ENCODE measurements at regions not wholly inside any gene's neighbourhood (a gene's known extent, or its start where the extent isn't known, plus 50 kb on each side); places are given as distances from the start of the nearest gene placed in this dataset.

DNA sequence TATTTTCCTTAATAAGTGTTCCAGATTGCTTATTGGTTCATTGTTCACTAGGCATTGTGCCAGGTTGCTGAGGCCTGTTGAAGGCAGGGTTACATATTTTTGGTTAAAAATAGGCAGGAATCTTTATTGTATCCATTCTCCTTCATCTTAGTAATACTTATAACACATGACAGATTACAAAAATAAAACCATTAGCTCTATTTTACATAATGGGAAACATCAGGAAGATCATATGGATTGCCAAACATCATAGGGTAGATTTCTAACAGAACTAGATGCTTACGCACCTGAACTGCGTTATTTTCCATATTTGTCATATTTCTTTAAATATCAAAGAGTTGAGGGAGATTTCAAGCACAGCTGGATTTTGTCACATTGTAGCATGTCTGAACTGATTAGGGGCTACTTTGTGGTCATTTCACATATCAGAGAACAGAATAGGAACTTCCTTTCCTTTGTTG lies 462.9 kb upstream of the SGO1 start:
- Histone ChIP-seq H4K20me1 (ENCODE audit: insufficient read depth) (no peaks in the 10 kb centered on the region), H3K27me3 (ENCODE audit: insufficient read depth, low read length) (no peaks in the 10 kb centered on the region), H3K9ac (ENCODE audit: low read length) (no peak overlapping the region), H3K4me3 (replicated peaks in 1 of 2; ENCODE audit: low read depth in 1 of 2, low read length in 2 of 2) (no peak overlapping the region), H3K36me3 (ENCODE audit: control insufficient read depth in 1 of 2, insufficient read depth in 2 of 2, low read length in 2 of 2) (no peaks in the 10 kb centered on the region), H2AFZ (ENCODE audit: low read depth, low read length, poor library complexity, severe bottlenecking) (no peak overlapping the region), H3K9me2 (ENCODE audit: insufficient read depth) (no peaks in the 10 kb centered on the region), H3K79me2 (ENCODE audit: insufficient read depth, low read length) (no peaks in the 10 kb centered on the region), H3K9me3 (ENCODE audit: control insufficient read depth in 1 of 2, insufficient read depth in 1 of 2, low read depth in 1 of 2, low read length in 2 of 2) (peaks cover 7 to 22% of the 10 kb centered on the region in 2 experiments; a peak in 2 of 4 replicates), H3K4me1 (ENCODE audit: control insufficient read depth in 1 of 2, insufficient read depth in 2 of 2, low read length in 2 of 2) (no peaks in the 10 kb centered on the region), H3K27ac (ENCODE audit: low read depth, low read length) (no peak overlapping the region), H3K4me2 (ENCODE audit: low read length) (no peak overlapping the region)
- POLR2A ChIA-PET = no interaction called here
- RAD21 ChIA-PET (ENCODE audit: low non-redundant PET in 1 of 2, low total read pairs in 2 of 2, uncharacterized antibody in 2 of 2, unreplicated experiment in 2 of 2) = no interaction called here
- ATAC-seq (no peak), DNase-seq (ENCODE audit: low read depth, low spot score) (no peak)
- TF ChIP-seq EGR1 (IDR thresholded peaks at IDR 0.05; ENCODE audit: low read depth) (no peak), SRF (IDR thresholded peaks at IDR 0.05; ENCODE audit: low read depth) (no peak), FOSL1 (IDR thresholded peaks at IDR 0.05; ENCODE audit: low read depth) (no peak), EZH2phosphoT487 (IDR thresholded peaks at IDR 0.05; ENCODE audit: borderline replicate concordance) (no peak), RAD21 (IDR thresholded peaks at IDR 0.05; ENCODE audit: low read depth) (no peak), REST (IDR thresholded peaks at IDR 0.05; ENCODE audit: low read depth) (no peak), POLR2A (IDR thresholded peaks at IDR 0.05; ENCODE audit: borderline replicate concordance, extremely low read depth, insufficient read depth, insufficient read length) (no peak)
- TF ChIP-seq, protein P1, sequence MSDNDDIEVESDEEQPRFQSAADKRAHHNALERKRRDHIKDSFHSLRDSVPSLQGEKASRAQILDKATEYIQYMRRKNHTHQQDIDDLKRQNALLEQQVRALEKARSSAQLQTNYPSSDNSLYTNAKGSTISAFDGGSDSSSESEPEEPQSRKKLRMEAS (IDR thresholded peaks at IDR 0.05) = no peak
- no TSS peak for BruUV-seq (replicated peaks)
- intact Hi-C loops (cut with micrococcal nuclease) = no loop called here
- CTCF ChIA-PET = no interaction called here

All from HCT116 (cell line).